Stimulated activated CD4-positive, alpha-beta T cell treated with anti-CD3 and anti-CD28 coated beads, Interleukin-1b, Interleukin-23, amount 100 ng/mL, for 48 hours (primary cell): ENCODE measurements at regions not wholly inside any gene's neighbourhood (a gene's known extent, or its start where the extent isn't known, plus 50 kb on each side); places are given as distances from the start of the nearest gene placed in this dataset.
"Not testable (repeated sequence)": the region's sequence is repeated elsewhere in the genome, so short reads cannot be mapped to it uniquely, and the experiment has no call there.

Experiments used
- DNase-seq: peaks from one replicate; pipeline ENCODE4 v3.0.0-alpha.2; 2020

- no peak for DNase-seq
Observed at GRCh38 chr4:170949084-170949483, 859.3 kb upstream of the AADAT start.

GRCh38 chr4:170940043-170940724 is 850.4 kb upstream of the AADAT start:
- no peak for DNase-seq

- DNase-seq: no peak
Observed at GRCh38 chr4:170938588-170938987, 848.8 kb upstream of the AADAT start.

GRCh38 chr4:170931321-170931720 is 841.6 kb upstream of the AADAT start:
- DNase-seq: no peak

- no peak for DNase-seq
Observed at GRCh38 chr4:170888660-170889059, 798.9 kb upstream of the AADAT start.

GRCh38 chr4:170887396-170887795 is 797.6 kb upstream of the AADAT start:
- no peak for DNase-seq

GRCh38 chr4:170884969-170885570 is 795.3 kb upstream of the AADAT start:
- no peak for DNase-seq

- DNase-seq: not testable (repeated sequence)
Observed at GRCh38 chr4:170881646-170882045, 791.9 kb upstream of the AADAT start.

GRCh38 chr4:170875868-170876267 is 786.1 kb upstream of the AADAT start:
- no peak for DNase-seq

- DNase-seq: no peak
Observed at GRCh38 chr4:170872794-170873193, 783.0 kb upstream of the AADAT start.

- no peak for DNase-seq
Observed at GRCh38 chr4:170868170-170868569, 778.4 kb upstream of the AADAT start.

- no peak for DNase-seq
Observed at GRCh38 chr4:170854097-170854496, 764.3 kb upstream of the AADAT start.

GRCh38 chr4:170853422-170854021 is 763.8 kb upstream of the AADAT start:
- DNase-seq: peak; percentile 3

- DNase-seq: no peak
Observed at GRCh38 chr4:170849969-170850368, 760.2 kb upstream of the AADAT start.

- DNase-seq: no peak
Observed at GRCh38 chr4:170827562-170828274, 738.0 kb upstream of the AADAT start.

- no peak for DNase-seq
Observed at GRCh38 chr4:170818786-170819185, 729.0 kb upstream of the AADAT start.

- no peak for DNase-seq
Observed at GRCh38 chr4:170805352-170805751, 715.6 kb upstream of the AADAT start.

- no peak for DNase-seq
Observed at GRCh38 chr4:170804930-170805329, 715.2 kb upstream of the AADAT start.

- DNase-seq: no peak
Observed at GRCh38 chr4:170803492-170803891, 713.7 kb upstream of the AADAT start.

GRCh38 chr4:170801771-170802170 is 712.0 kb upstream of the AADAT start:
- no peak for DNase-seq

- DNase-seq: no peak
Observed at GRCh38 chr4:170794525-170794924, 704.8 kb upstream of the AADAT start.

GRCh38 chr4:170788540-170789051 is 698.8 kb upstream of the AADAT start:
- DNase-seq: not testable (repeated sequence)

- no peak for DNase-seq
Observed at GRCh38 chr4:170777663-170778062, 687.9 kb upstream of the AADAT start.

GRCh38 chr4:170776983-170777382 is 687.2 kb upstream of the AADAT start:
- no peak for DNase-seq
